ENCODE measurements at regions not wholly inside any gene's neighbourhood (a gene's known extent, or its start where the extent isn't known, plus 50 kb on each side); places are given as distances from the start of the nearest gene placed in this dataset.
"Not testable (repeated sequence)": the region's sequence is repeated elsewhere in the genome, so short reads cannot be mapped to it uniquely, and the experiment has no call there.

DNA sequence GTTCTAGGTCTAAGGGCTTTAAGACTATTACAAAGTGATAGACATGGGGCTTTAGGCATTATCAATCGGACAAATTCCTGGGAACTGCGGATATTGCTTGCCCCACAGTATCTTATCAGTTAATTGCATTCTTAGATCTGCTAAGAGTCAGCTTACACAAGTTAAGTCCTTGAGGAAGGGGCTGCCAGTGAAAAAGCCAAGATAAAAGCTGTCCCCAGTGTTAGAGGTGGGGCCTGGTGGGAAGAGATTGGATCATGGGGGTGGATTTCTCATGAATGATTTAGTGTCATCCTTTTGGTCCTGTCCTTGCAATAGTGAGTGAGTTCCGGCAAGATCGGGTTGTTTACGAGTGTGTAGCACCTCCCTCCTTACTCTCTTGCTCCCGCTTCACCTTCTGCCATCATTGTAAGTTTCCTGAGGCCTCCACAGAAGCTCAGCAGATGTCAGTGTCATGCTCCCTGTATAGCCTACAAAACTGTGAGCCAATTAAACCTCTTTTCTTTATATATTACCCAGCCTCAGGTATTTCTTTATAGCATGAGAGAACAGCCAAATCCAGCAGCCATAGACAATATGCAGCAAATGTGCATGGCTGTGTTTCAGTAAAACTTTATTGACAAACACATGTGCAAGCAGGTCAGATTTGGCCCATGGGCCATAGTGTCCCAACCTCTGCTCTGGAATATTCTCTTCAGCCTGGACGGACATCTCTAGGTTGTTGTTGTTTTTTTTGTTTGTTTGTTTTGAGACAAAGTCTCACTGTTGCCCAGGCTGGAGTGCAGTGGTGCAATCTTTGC lies 169.6 kb upstream of the CCZ1B start:
- DNase-seq; H3K36me3 ChIP-seq (ENCODE audit: low read depth); H3K4me3 ChIP-seq; intact Hi-C loops (cut with DNase I, micrococcal nuclease); ATAC-seq; H3K4me1 ChIP-seq (ENCODE audit: low read depth): not testable (repeated sequence)
- peaks cover 11% of the 10 kb centered on the region for H3K9me3 ChIP-seq

GRCh38 chr7:6999067-6999666 lies 173.1 kb upstream of the CCZ1B start:
- H3K36me3 ChIP-seq (ENCODE audit: low read depth); ATAC-seq; H3K4me3 ChIP-seq; H3K4me1 ChIP-seq (ENCODE audit: low read depth); intact Hi-C loops (cut with DNase I, micrococcal nuclease); DNase-seq: not testable (repeated sequence)
- H3K9me3 ChIP-seq: peaks cover 11% of the 10 kb centered on the region

DNA sequence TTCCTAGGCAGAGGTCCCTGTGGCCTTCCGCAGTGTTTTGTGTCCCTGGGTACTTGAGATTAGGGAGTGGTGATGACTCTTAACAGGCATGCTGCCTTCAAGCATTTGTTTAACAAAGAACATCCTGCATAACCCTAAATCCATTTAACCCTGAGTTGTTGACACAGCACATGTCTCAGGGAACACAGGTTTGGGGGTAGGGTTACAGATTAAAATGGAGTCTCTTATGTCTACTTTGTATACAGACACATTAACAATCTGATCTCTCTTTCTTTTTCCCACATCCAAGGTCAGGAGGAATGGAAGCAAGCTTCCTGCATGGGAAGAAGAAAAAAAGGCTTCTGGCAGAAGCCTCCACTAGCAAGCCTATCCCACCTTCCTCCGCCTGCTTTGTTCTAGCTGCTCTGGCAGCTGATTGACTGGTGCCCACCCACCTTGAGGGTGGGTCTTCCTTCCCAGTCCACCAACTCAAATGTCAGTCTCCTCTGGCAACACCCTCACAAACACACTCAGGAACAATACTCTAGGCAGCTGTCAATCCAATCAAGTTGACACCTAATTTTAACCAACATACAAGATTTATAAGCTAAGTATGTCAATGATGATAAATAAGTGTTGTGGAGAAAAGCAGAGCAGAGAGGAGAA lies 176.5 kb upstream of the CCZ1B start:
- DNase-seq (no peak), ATAC-seq (no peak)
- no peaks in the 10 kb centered on the region for H3K36me3 ChIP-seq (ENCODE audit: low read depth)
- intact Hi-C loops (cut with DNase I, micrococcal nuclease): no loop called here
- peaks cover 11% of the 10 kb centered on the region for H3K9me3 ChIP-seq
- no peak overlapping the region for H3K4me3 ChIP-seq
- H3K4me1 ChIP-seq (ENCODE audit: low read depth): no peaks in the 10 kb centered on the region
- TF ChIP-seq CTCF (IDR thresholded peaks at IDR 0.05): no peak

- Histone ChIP-seq H3K9me3 (no peaks in the 10 kb centered on the region), H3K36me3 (ENCODE audit: low read depth) (no peaks in the 10 kb centered on the region), H3K4me3 (no peak overlapping the region), H3K4me1 (ENCODE audit: low read depth) (no peaks in the 10 kb centered on the region)
- intact Hi-C loops (cut with DNase I, micrococcal nuclease): no loop called here
- TF ChIP-seq CTCF (IDR thresholded peaks at IDR 0.05): no peak
- no peak for DNase-seq
- no peak for ATAC-seq
Measured at GRCh38 chr7:7005303-7005702, 177.0 kb upstream of the C1GALT1 start.

DNA sequence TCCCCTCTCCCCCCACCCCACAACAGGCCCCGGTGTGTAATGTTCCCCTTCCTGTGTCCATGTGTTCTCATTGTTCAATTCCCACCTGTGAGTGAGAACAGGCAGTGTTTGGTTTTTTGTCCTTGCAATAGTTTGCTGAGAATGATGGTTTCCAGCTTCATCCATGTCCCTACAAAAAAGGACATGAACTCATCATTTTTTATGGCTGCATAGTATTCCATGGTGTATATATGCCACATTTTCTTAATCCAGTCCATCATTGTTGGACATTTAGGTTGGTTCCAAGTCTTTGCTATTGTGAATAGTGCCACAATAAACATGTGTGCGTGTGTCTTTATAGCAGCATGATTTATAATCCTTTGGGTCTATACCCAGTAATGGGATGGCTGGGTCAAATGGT lies 176.4 kb upstream of the C1GALT1 start:
- H3K9me3 ChIP-seq; ATAC-seq; H3K4me3 ChIP-seq; H3K4me1 ChIP-seq (ENCODE audit: low read depth); intact Hi-C loops (cut with DNase I, micrococcal nuclease); DNase-seq; H3K36me3 ChIP-seq (ENCODE audit: low read depth): not testable (repeated sequence)

DNA sequence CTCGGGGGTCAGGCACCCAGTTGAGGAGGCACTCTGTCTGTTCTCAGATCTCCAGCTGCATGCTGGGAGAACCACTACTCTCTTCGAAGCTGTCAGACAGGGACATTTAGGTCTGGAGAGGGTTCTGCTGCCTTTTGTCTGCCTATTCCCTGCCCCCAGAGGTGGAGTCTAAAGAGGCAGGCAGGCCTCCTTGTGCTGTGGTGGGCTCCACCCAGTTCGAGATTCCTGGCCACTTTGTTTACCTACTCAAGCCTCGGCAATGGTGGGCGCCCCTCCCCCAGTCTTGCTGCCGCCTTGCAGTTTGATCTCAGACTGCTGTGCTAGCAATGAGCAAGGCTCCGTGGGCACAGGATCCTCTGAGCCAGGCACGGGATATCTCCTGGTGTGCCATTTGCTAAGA lies 171.1 kb upstream of the C1GALT1 start:
- H3K4me1 ChIP-seq (ENCODE audit: low read depth); DNase-seq; ATAC-seq; H3K9me3 ChIP-seq; H3K4me3 ChIP-seq; H3K36me3 ChIP-seq (ENCODE audit: low read depth); intact Hi-C loops (cut with DNase I, micrococcal nuclease): not testable (repeated sequence)

- intact Hi-C loops (cut with DNase I, micrococcal nuclease); H3K4me1 ChIP-seq (ENCODE audit: low read depth); ATAC-seq; H3K9me3 ChIP-seq; DNase-seq; H3K36me3 ChIP-seq (ENCODE audit: low read depth); H3K4me3 ChIP-seq: not testable (repeated sequence)
Measured at GRCh38 chr7:7011751-7012150, 170.6 kb upstream of the C1GALT1 start.

DNA sequence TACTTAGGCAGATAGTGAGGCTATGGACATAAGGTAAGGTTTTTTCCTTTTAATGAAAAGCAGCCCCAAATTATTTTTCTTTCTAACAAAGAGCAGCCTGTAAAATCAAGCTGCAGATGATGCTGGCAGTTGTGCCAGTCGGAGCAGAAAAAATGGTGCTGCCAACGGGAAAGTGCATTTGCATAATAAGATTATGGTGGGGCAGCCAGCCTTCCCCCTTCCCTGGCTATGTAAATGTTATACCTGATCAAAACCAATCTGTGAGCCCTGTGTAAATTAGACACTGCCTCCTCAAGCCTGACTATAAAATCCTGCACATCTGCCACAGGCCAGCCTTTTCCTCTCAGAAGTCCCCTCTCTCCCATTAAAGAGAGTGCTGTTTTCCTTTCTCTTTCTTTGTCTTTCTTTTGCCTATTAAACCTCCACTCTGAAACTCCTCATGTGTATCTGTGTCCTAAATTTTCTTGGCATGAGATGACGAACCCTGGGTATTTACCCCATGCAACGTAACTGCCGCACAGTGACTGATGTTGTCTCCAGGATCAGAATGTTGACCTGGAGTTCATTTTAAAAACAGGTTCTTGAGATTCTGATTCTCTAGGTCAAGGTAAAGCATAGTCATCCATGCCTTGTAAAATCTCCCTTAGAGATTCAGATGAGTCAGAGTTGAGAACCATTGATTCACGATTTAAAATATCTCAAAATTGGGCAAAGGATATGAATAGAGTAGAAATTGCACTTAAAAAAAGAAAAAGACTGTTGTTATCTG lies 167.3 kb upstream of the C1GALT1 start:
- no peak overlapping the region for H3K4me3 ChIP-seq
- no peaks in the 10 kb centered on the region for H3K9me3 ChIP-seq
- ATAC-seq: no peak
- intact Hi-C loops (cut with DNase I, micrococcal nuclease): no loop called here
- no peak for DNase-seq
- TF ChIP-seq CTCF (IDR thresholded peaks at IDR 0.05): no peak
- H3K36me3 ChIP-seq (ENCODE audit: low read depth): no peaks in the 10 kb centered on the region
- H3K4me1 ChIP-seq (ENCODE audit: low read depth): no peaks in the 10 kb centered on the region

All from mucosa of descending colon (tissue), 3 donors.